ENCODE measurements at regions not wholly inside any gene's neighbourhood (a gene's known extent, or its start where the extent isn't known, plus 50 kb on each side); places are given as distances from the start of the nearest gene placed in this dataset.

DNA sequence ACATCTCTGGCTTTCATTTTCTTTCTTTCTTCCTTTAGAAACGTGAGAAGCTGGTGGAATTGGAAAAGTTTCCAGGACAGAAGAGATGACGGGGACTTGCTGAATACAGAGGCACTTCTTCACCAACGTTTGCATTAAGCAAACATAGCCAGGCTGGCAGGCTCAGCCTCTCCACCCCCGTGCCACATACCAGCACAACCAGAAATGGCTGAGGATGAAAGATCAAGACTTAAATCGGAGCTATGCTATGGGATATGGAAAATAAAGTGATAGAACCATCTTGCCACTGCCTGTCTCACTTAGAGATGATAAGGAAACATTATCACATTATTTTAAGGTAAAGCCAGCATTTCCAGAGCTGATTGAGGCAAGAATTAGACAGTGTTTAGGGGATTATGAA, 483.3 kb downstream of the BCL11A start:
- POLR2A ChIA-PET = no interaction called here
- Histone ChIP-seq H3K4me3 (ENCODE audit: low read depth, low read length) (no peak overlapping the region), H3K27me3 (ENCODE audit: control insufficient read depth, insufficient read depth, low read length) (no peaks in the 10 kb centered on the region), H3K36me3 (ENCODE audit: control insufficient read depth, insufficient read depth, low read length) (no peaks in the 10 kb centered on the region)
- DNase-seq (ENCODE audit: low read depth) = no peak
- TF ChIP-seq, protein P1, sequence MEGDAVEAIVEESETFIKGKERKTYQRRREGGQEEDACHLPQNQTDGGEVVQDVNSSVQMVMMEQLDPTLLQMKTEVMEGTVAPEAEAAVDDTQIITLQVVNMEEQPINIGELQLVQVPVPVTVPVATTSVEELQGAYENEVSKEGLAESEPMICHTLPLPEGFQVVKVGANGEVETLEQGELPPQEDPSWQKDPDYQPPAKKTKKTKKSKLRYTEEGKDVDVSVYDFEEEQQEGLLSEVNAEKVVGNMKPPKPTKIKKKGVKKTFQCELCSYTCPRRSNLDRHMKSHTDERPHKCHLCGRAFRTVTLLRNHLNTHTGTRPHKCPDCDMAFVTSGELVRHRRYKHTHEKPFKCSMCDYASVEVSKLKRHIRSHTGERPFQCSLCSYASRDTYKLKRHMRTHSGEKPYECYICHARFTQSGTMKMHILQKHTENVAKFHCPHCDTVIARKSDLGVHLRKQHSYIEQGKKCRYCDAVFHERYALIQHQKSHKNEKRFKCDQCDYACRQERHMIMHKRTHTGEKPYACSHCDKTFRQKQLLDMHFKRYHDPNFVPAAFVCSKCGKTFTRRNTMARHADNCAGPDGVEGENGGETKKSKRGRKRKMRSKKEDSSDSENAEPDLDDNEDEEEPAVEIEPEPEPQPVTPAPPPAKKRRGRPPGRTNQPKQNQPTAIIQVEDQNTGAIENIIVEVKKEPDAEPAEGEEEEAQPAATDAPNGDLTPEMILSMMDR (IDR thresholded peaks at IDR 0.05; ENCODE audit: insufficient read depth, low read depth, low read length) = no peak
- CTCF ChIA-PET = interaction anchor here (0.7 kb wide), 1 partner anchor 13 kb away, joined by 3 read pairs; no protein-coding TSS in a partner anchor

DNA sequence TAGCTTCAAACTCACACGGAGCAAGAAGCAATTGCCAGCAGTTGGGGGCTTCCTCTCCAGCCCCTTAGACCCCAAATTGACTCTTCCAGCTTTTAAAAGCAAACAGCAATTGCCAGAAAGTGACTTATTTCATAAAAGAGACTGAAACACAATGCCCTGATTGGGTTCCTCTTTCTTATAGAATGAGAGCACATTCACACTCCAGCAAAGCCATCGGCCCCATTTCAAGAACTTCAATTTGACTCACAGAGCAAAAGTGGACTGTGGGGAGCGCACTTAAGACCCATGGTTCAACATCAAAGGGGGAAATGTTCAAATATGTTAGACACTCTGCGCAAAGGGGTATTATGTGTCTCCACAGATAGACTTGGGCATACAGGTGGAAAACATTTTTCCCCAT, 484.7 kb downstream of the BCL11A start:
- ChIA-PET CTCF (no interaction called here), POLR2A (no interaction called here)
- Histone ChIP-seq H3K4me3 (ENCODE audit: low read depth, low read length) (no peak overlapping the region), H3K27me3 (ENCODE audit: control insufficient read depth, insufficient read depth, low read length) (no peaks in the 10 kb centered on the region), H3K36me3 (ENCODE audit: control insufficient read depth, insufficient read depth, low read length) (no peaks in the 10 kb centered on the region)
- TF ChIP-seq, protein P1 (IDR thresholded peaks at IDR 0.05; ENCODE audit: insufficient read depth, low read depth, low read length) = no peak
- DNase-seq (ENCODE audit: low read depth) = no peak

DNA sequence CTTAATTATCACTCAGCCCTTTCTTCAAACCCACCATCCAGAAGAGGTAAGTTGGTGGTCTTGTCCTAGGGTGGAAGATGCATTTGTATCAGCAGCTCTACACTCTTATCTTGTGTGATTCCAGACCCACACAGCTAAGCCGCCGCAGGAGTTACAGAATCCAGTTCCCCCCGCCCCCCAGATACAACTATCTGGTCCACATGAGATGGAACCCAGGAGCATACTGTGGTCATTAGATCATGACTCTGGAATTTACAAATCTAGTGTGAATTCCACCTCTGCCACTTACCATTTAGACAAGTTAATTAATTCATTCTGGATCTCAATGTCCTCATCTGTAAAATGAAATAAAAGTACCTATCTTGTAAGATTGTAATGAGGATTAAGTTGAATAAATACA, 486.4 kb downstream of the BCL11A start:
- CTCF ChIA-PET = interaction anchor here (1.4 kb wide), 1 partner anchor 9 kb away, joined by 3 read pairs; no protein-coding TSS in a partner anchor
- Histone ChIP-seq H3K27me3 (ENCODE audit: control insufficient read depth, insufficient read depth, low read length) (no peaks in the 10 kb centered on the region), H3K4me3 (ENCODE audit: low read depth, low read length) (no peak overlapping the region), H3K36me3 (ENCODE audit: control insufficient read depth, insufficient read depth, low read length) (no peaks in the 10 kb centered on the region)
- POLR2A ChIA-PET = no interaction called here
- TF ChIP-seq, protein P1 (IDR thresholded peaks at IDR 0.05; ENCODE audit: insufficient read depth, low read depth, low read length) = no peak
- no peak for DNase-seq (ENCODE audit: low read depth)

DNA sequence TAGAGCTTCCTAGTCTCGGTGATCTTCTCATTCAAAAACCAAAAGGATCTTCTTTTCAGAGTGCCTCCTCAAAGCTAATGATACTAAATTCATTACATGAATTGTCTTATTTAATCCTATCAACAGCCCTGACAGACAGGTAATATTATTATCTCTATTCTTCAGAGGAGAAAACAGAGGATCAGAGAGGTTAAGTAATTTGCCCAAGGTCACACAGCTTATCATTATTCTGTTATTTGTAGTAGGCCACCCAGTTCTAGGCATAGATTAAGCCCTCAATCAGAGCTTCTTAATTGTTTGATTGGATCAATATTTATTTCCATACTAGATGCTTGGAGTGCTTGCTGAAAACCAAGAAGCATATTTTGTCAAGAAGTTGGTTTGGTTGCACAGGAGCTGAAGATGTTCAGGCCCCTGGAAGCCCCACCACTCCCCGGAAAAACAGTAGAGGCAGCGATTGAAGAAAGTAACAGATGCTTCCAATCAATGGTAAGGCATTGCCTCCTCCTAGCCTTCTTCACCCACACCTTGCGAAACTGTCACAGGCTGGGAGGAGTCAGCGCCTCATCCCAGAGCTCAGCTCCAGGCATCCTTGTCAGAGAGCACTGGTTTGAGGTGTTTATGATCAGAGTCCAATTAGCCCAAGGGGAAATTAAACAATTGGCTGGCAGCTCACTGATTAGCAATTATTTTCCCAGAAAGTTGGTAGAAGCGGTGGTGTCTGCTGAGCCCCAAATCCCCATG, 487.2 kb downstream of the BCL11A start:
- ChIA-PET CTCF (no interaction called here), POLR2A (no interaction called here)
- DNase-seq (ENCODE audit: low read depth) = no peak
- no peaks in the 10 kb centered on the region for H3K27me3 ChIP-seq (ENCODE audit: control insufficient read depth, insufficient read depth, low read length)
- H3K36me3 ChIP-seq (ENCODE audit: control insufficient read depth, insufficient read depth, low read length) = no peaks in the 10 kb centered on the region
- no peak overlapping the region for H3K4me3 ChIP-seq (ENCODE audit: low read depth, low read length)
- TF ChIP-seq, protein P1 (IDR thresholded peaks at IDR 0.05; ENCODE audit: insufficient read depth, low read depth, low read length) = no peak

DNA sequence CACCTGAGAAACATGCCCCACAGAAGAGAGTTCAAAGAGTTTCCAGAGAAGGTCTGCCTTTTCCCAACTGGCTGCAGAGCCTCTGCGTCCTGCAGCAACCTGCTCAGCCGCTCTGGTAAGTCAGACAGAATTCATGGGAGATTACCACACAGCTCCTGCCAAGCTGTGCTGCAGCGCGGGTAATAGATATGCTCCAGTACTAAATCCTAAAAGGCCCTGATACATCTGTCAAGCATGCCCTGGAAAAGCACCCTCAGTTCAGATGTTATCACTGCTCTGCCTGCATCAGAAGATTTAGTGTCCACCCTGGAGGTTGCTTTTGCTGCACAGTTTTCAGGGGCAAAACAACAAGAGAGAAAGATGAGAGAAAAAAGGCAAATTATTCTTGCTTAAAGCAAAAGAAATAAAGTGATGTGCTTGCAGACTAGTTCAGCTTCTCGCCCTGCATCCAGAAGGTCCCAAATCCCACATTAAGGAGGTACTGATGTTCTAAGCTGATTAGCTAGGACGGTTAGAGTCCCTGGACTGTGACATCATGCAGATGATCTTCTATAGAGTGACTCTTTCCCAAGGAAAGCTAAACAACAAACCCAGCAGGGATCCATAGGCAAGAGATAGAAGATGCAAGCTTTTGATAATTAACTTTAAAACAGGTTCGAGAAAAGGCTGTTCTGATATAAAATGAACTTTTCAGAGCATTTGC, 488.6 kb downstream of the BCL11A start:
- Histone ChIP-seq H3K36me3 (ENCODE audit: control insufficient read depth, insufficient read depth, low read length) (no peaks in the 10 kb centered on the region), H3K27me3 (ENCODE audit: control insufficient read depth, insufficient read depth, low read length) (no peaks in the 10 kb centered on the region), H3K4me3 (ENCODE audit: low read depth, low read length) (no peak overlapping the region)
- CTCF ChIA-PET = no interaction called here
- TF ChIP-seq, protein P1 (IDR thresholded peaks at IDR 0.05; ENCODE audit: insufficient read depth, low read depth, low read length) = no peak
- POLR2A ChIA-PET = no interaction called here
- no peak for DNase-seq (ENCODE audit: low read depth)
